ENCODE measurements at regions not wholly inside any gene's neighbourhood (a gene's known extent, or its start where the extent isn't known, plus 50 kb on each side); places are given as distances from the start of the nearest gene placed in this dataset.

- no peak for TF ChIP-seq MXD3 (CRISPR knock-in tag; IDR thresholded peaks at IDR 0.05)
- no peak for TF ChIP-seq CBX1 (IDR thresholded peaks at IDR 0.05; ENCODE audit: low read depth)
These were observed 143.8 kb upstream of the VLDLR start for GRCh38 chr9:2477755-2478154.

All from HepG2 (cell line).